ENCODE measurements at regions not wholly inside any gene's neighbourhood (a gene's known extent, or its start where the extent isn't known, plus 50 kb on each side); places are given as distances from the start of the nearest gene placed in this dataset.

GRCh38 chr13:38262211-38262610, 87.4 kb upstream of the UFM1 start:
- no peak overlapping the region for H2AFZ ChIP-seq (ENCODE audit: low read length)
- ATAC-seq (no peak), DNase-seq (no peak)
- intact Hi-C loops (cut with micrococcal nuclease): no loop called here
- no peaks in the 10 kb centered on the region for H4K20me1 ChIP-seq (ENCODE audit: low read length)
- H3K4me2 ChIP-seq (ENCODE audit: low read length): no peak overlapping the region
- H3K9me2 ChIP-seq (replicated peaks; ENCODE audit: low read length): no peaks in the 10 kb centered on the region
- no peak overlapping the region for H3K27ac ChIP-seq (ENCODE audit: low read length)
- no peaks in the 10 kb centered on the region for H3F3A ChIP-seq (ENCODE audit: low read length, unreplicated experiment)
- ChIA-PET CTCF (no interaction called here), POLR2A (ENCODE audit: unreplicated experiment) (no interaction called here)
- H3K9me3 ChIP-seq (ENCODE audit: low read length): no peaks in the 10 kb centered on the region
- H3K4me3 ChIP-seq (ENCODE audit: low read length): no peak overlapping the region
- no peak for TF ChIP-seq CTCF (conservative IDR thresholded peaks at IDR 0.05; ENCODE audit: low read depth, low read length)
- TF ChIP-seq EZH2phosphoT487 (IDR thresholded peaks at IDR 0.05; ENCODE audit: borderline replicate concordance, low read length): no peak
- no peak for TF ChIP-seq EZH2 (IDR thresholded peaks at IDR 0.05; ENCODE audit: low read length, unreplicated experiment)
- H3K27me3 ChIP-seq (ENCODE audit: low read length): no peaks in the 10 kb centered on the region
- H3K9ac ChIP-seq (ENCODE audit: low read length): no peak overlapping the region
- no TSS peak for BruUV-seq (replicated peaks)
- H3K4me1 ChIP-seq (ENCODE audit: insufficient read depth, low read length): no peaks in the 10 kb centered on the region
- no peaks in the 10 kb centered on the region for H3K79me2 ChIP-seq (ENCODE audit: low read length)
- no peaks in the 10 kb centered on the region for H3K36me3 ChIP-seq (ENCODE audit: low read depth, low read length)

- H3K4me2 ChIP-seq (ENCODE audit: low read length): no peak overlapping the region
- H3K9ac ChIP-seq (ENCODE audit: low read length): no peak overlapping the region
- intact Hi-C loops (cut with micrococcal nuclease): no loop called here
- H3F3A ChIP-seq (ENCODE audit: low read length, unreplicated experiment): no peaks in the 10 kb centered on the region
- no peaks in the 10 kb centered on the region for H3K9me3 ChIP-seq (ENCODE audit: low read length)
- ATAC-seq (no peak), DNase-seq (no peak)
- H3K4me1 ChIP-seq (ENCODE audit: insufficient read depth, low read length): no peaks in the 10 kb centered on the region
- H3K79me2 ChIP-seq (ENCODE audit: low read length): no peaks in the 10 kb centered on the region
- H3K36me3 ChIP-seq (ENCODE audit: low read depth, low read length): no peaks in the 10 kb centered on the region
- H3K9me2 ChIP-seq (replicated peaks; ENCODE audit: low read length): no peaks in the 10 kb centered on the region
- no TSS peak for BruUV-seq (replicated peaks)
- H3K4me3 ChIP-seq (ENCODE audit: low read length): no peak overlapping the region
- POLR2A ChIA-PET (ENCODE audit: unreplicated experiment): no interaction called here
- no peak overlapping the region for H2AFZ ChIP-seq (ENCODE audit: low read length)
- no peaks in the 10 kb centered on the region for H4K20me1 ChIP-seq (ENCODE audit: low read length)
- H3K27ac ChIP-seq (ENCODE audit: low read length): no peak overlapping the region
- no peak for TF ChIP-seq EZH2phosphoT487 (IDR thresholded peaks at IDR 0.05; ENCODE audit: borderline replicate concordance, low read length)
- CTCF ChIA-PET: no interaction called here
- no peaks in the 10 kb centered on the region for H3K27me3 ChIP-seq (ENCODE audit: low read length)
These were observed 94.1 kb upstream of the UFM1 start for GRCh38 chr13:38255600-38255999.

- no peaks in the 10 kb centered on the region for H3K36me3 ChIP-seq (ENCODE audit: low read depth, low read length)
- H3K9ac ChIP-seq (ENCODE audit: low read length): no peak overlapping the region
- TF ChIP-seq EZH2 (IDR thresholded peaks at IDR 0.05; ENCODE audit: low read length, unreplicated experiment): no peak
- TF ChIP-seq CTCF (conservative IDR thresholded peaks at IDR 0.05; ENCODE audit: low read depth, low read length): no peak
- no peak for TF ChIP-seq EZH2phosphoT487 (IDR thresholded peaks at IDR 0.05; ENCODE audit: borderline replicate concordance, low read length)
- no peaks in the 10 kb centered on the region for H3K9me2 ChIP-seq (replicated peaks; ENCODE audit: low read length)
- POLR2A ChIA-PET (ENCODE audit: unreplicated experiment): no interaction called here
- no peak overlapping the region for H3K4me3 ChIP-seq (ENCODE audit: low read length)
- CTCF ChIA-PET: no interaction called here
- no peaks in the 10 kb centered on the region for H3F3A ChIP-seq (ENCODE audit: low read length, unreplicated experiment)
- intact Hi-C loops (cut with micrococcal nuclease): no loop called here
- H3K27me3 ChIP-seq (ENCODE audit: low read length): no peaks in the 10 kb centered on the region
- H3K9me3 ChIP-seq (ENCODE audit: low read length): no peaks in the 10 kb centered on the region
- BruUV-seq (replicated peaks): no TSS peak
- H4K20me1 ChIP-seq (ENCODE audit: low read length): no peaks in the 10 kb centered on the region
- H3K4me2 ChIP-seq (ENCODE audit: low read length): no peak overlapping the region
- DNase-seq: no peak
- no peak overlapping the region for H2AFZ ChIP-seq (ENCODE audit: low read length)
- no peaks in the 10 kb centered on the region for H3K79me2 ChIP-seq (ENCODE audit: low read length)
- no peak overlapping the region for H3K27ac ChIP-seq (ENCODE audit: low read length)
- ATAC-seq: no peak
- no peaks in the 10 kb centered on the region for H3K4me1 ChIP-seq (ENCODE audit: insufficient read depth, low read length)
These were observed 109.8 kb upstream of the UFM1 start for GRCh38 chr13:38239874-38240273.

Data from PC-3 (cell line).